HEK293T (cell line): ENCODE measurements at regions not wholly inside any gene's neighbourhood (a gene's known extent, or its start where the extent isn't known, plus 50 kb on each side); places are given as distances from the start of the nearest gene placed in this dataset.

Experiments
- CTBP1 ChIP-seq: fragments of 450-650 bp; IDR thresholded peaks from 2 replicates; pipeline ENCODE4 v1.6.1; 2016; ENCODE audit warnings: borderline replicate concordance
- SP1 ChIP-seq: fragments of 450-650 bp; IDR thresholded peaks from 2 replicates; pipeline ENCODE4 v1.6.1; 2017
- SUZ12 ChIP-seq: fragments of 450-650 bp; IDR thresholded peaks from 2 replicates; pipeline ENCODE4 v1.6.1; 2016; ENCODE audit warnings: mild to moderate bottlenecking
- ZNF384 ChIP-seq: fragments of 450-650 bp; IDR thresholded peaks from 2 replicates; pipeline ENCODE4 v1.6.1; 2016

DNA sequence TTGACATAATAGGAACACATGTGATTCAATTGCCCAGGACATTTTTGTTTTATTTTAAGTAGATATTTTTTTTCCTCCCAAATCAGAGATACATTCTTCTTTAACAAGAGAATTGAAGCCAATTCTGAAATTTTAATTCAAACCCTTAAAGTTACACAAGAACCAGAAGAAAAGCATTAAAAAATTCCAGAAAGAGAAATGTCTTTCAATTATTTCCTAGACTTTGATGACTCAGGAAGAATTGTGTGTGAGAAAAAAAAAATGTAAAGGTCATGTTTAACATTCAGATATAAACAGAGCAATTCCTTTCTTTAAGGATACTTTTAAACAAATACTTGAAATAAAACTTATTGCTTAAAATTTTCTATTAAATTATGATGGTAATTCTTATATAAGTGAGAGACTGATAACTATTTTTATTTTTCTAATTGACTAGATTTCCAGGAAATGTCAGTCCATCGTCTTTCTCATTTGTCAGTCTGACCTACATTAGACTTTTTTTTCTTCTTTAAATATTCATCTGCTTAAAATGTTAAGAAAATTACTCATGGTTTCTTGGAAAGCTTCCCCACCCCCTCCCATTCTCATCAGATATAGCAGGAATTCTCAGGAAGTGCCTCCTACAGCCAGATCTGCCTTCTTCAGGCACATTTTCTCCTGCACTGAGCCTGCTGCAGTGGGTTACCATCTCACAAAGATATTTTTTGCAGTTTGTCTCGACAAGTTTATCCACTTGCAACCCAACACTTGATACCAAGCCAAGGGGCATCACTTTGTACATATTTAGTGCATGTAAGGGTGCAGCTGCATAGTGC lies 261.8 kb upstream of the CBLB start:
- no peak for TF ChIP-seq CTBP1
- no peak for TF ChIP-seq SUZ12
- no peak for TF ChIP-seq SP1
- TF ChIP-seq ZNF384, result no peak
